ENCODE measurements at regions not wholly inside any gene's neighbourhood (a gene's known extent, or its start where the extent isn't known, plus 50 kb on each side); places are given as distances from the start of the nearest gene placed in this dataset.

- H3K27ac ChIP-seq (ENCODE audit: low read depth in 2 of 2, low read length in 2 of 2) = no peak overlapping the region
- FAIRE-seq = no peak
These were observed 711.1 kb upstream of the EPHA7 start for GRCh38 chr6:94130478-94130877.

GRCh38 chr6:94129926-94130325, 710.6 kb upstream of the EPHA7 start:
- Histone ChIP-seq H3K4me1 (ENCODE audit: control insufficient read depth in 2 of 3, insufficient read depth in 2 of 3, low read depth in 1 of 3, low read length in 3 of 3) (no peaks in the 10 kb centered on the region), H3K9me3 (ENCODE audit: control insufficient read depth in 2 of 3, insufficient read depth in 1 of 3, low read length in 3 of 3) (no peaks in the 10 kb centered on the region), H3K27ac (ENCODE audit: low read depth in 2 of 2, low read length in 2 of 2) (no peak overlapping the region), H3K4me3 (ENCODE audit: low read length in 3 of 3) (no peak overlapping the region), H3K36me3 (ENCODE audit: control insufficient read depth in 2 of 3, insufficient read depth in 3 of 3, low read length in 3 of 3) (no peaks in the 10 kb centered on the region), H3K9ac (ENCODE audit: low read length in 3 of 3) (no peak overlapping the region), H3K27me3 (ENCODE audit: control insufficient read depth, insufficient read depth, low read length) (no peaks in the 10 kb centered on the region)
- FAIRE-seq (no peak), DNase-seq (peak in 1 of 5 donors; percentile 5)
- intact Hi-C loops (cut with DNase I) = no loop called here
- TF ChIP-seq CTCF (IDR thresholded peaks at IDR 0.05; ENCODE audit: borderline replicate concordance, extremely low read depth, insufficient read depth) = no peak

More at GRCh38 chr6:94130478-94130877, 711.1 kb upstream of the EPHA7 start:
- H3K9me3 ChIP-seq (ENCODE audit: control insufficient read depth in 2 of 3, insufficient read depth in 1 of 3, low read length in 3 of 3) = no peaks in the 10 kb centered on the region
- TF ChIP-seq CTCF (IDR thresholded peaks at IDR 0.05; ENCODE audit: borderline replicate concordance, extremely low read depth, insufficient read depth) = no peak
- DNase-seq = peak in 2 of 5 donors; percentile 20 to 22
- H3K9ac ChIP-seq (ENCODE audit: low read length in 3 of 3) = no peak overlapping the region
- no peaks in the 10 kb centered on the region for H3K36me3 ChIP-seq (ENCODE audit: control insufficient read depth in 2 of 3, insufficient read depth in 3 of 3, low read length in 3 of 3)
- no peaks in the 10 kb centered on the region for H3K4me1 ChIP-seq (ENCODE audit: control insufficient read depth in 2 of 3, insufficient read depth in 2 of 3, low read depth in 1 of 3, low read length in 3 of 3)
- H3K27me3 ChIP-seq (ENCODE audit: control insufficient read depth, insufficient read depth, low read length) = no peaks in the 10 kb centered on the region
- intact Hi-C loops (cut with DNase I) = no loop called here
- no peak overlapping the region for H3K4me3 ChIP-seq (ENCODE audit: low read length in 3 of 3)

- intact Hi-C loops (cut with DNase I) = no loop called here
- DNase-seq (no peak), FAIRE-seq (no peak)
- Histone ChIP-seq H3K36me3 (ENCODE audit: control insufficient read depth in 2 of 3, insufficient read depth in 3 of 3, low read length in 3 of 3) (no peaks in the 10 kb centered on the region), H3K9me3 (ENCODE audit: control insufficient read depth in 2 of 3, insufficient read depth in 1 of 3, low read length in 3 of 3) (no peaks in the 10 kb centered on the region), H3K9ac (ENCODE audit: low read length in 3 of 3) (no peak overlapping the region), H3K27me3 (ENCODE audit: control insufficient read depth, insufficient read depth, low read length) (no peaks in the 10 kb centered on the region), H3K4me3 (ENCODE audit: low read length in 3 of 3) (no peak overlapping the region), H3K27ac (ENCODE audit: low read depth in 2 of 2, low read length in 2 of 2) (no peak overlapping the region), H3K4me1 (ENCODE audit: control insufficient read depth in 2 of 3, insufficient read depth in 2 of 3, low read depth in 1 of 3, low read length in 3 of 3) (no peaks in the 10 kb centered on the region)
- no peak for TF ChIP-seq CTCF (IDR thresholded peaks at IDR 0.05; ENCODE audit: borderline replicate concordance, extremely low read depth, insufficient read depth)
These were observed 708.4 kb upstream of the EPHA7 start for GRCh38 chr6:94127716-94128115.

DNA sequence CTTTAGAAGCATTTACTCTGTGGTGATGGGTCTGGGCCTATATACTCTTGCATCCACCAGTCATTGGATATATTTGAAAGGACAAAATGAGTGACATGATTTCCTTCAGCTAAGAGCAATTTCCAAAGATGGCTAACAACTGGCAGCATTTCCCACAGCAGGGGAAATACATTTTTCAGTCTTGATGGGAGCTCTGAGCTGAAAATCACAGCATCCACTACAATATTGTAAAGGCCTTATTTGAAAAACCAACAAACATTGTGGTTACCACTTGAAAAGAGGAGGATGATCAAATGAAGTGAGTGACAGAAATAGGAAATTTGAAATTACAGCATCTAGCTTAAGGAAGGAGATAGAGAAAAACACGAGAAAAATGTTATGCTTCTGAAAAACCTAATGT, 705.0 kb upstream of the EPHA7 start:
- DNase-seq (no peak), FAIRE-seq (no peak)
- TF ChIP-seq CTCF (IDR thresholded peaks at IDR 0.05; ENCODE audit: borderline replicate concordance, extremely low read depth, insufficient read depth) = no peak
- intact Hi-C loops (cut with DNase I) = no loop called here
- Histone ChIP-seq H3K9me3 (ENCODE audit: control insufficient read depth in 2 of 3, insufficient read depth in 1 of 3, low read length in 3 of 3) (no peaks in the 10 kb centered on the region), H3K27me3 (ENCODE audit: control insufficient read depth, insufficient read depth, low read length) (no peaks in the 10 kb centered on the region), H3K4me3 (ENCODE audit: low read length in 3 of 3) (no peak overlapping the region), H3K27ac (ENCODE audit: low read depth in 2 of 2, low read length in 2 of 2) (no peak overlapping the region), H3K4me1 (ENCODE audit: control insufficient read depth in 2 of 3, insufficient read depth in 2 of 3, low read depth in 1 of 3, low read length in 3 of 3) (no peaks in the 10 kb centered on the region), H3K36me3 (ENCODE audit: control insufficient read depth in 2 of 3, insufficient read depth in 3 of 3, low read length in 3 of 3) (no peaks in the 10 kb centered on the region), H3K9ac (ENCODE audit: low read length in 3 of 3) (no peak overlapping the region)

Data from kidney (tissue), 13 donors.